NB4 (cell line): ENCODE measurements at regions not wholly inside any gene's neighbourhood (a gene's known extent, or its start where the extent isn't known, plus 50 kb on each side); places are given as distances from the start of the nearest gene placed in this dataset.

Experiments used
- DNase-seq: peaks from one replicate; pipeline ENCODE4 v3.0.0; 2010; ENCODE audit warnings: low read depth
- H3K4me3 ChIP-seq: one replicate; pipeline ENCODE4 v1.5.1; 2011; ENCODE audit warnings: mild to moderate bottlenecking, low read depth, low read length, moderate library complexity
- MYC ChIP-seq: IDR thresholded peaks from 2 replicates; pipeline ENCODE4 v1.6.1; 2011; ENCODE audit warnings: low read depth, low read length
- POLR2A ChIP-seq: IDR thresholded peaks from 2 replicates; pipeline ENCODE4 v1.6.1; 2011; ENCODE audit warnings: mild to moderate bottlenecking; ENCODE audit not compliant: insufficient read length; ENCODE audit errors: extremely low read depth
- TF ChIP-seq, protein P1 (sequence below): IDR thresholded peaks from one replicate; pipeline ENCODE4 v1.5.1; 2012; ENCODE audit warnings: low read depth, low read length
- TF ChIP-seq, protein P2 (sequence below): IDR thresholded peaks from 2 replicates; pipeline ENCODE4 v1.6.1; 2011; ENCODE audit warnings: low read depth, low read length

DNA sequence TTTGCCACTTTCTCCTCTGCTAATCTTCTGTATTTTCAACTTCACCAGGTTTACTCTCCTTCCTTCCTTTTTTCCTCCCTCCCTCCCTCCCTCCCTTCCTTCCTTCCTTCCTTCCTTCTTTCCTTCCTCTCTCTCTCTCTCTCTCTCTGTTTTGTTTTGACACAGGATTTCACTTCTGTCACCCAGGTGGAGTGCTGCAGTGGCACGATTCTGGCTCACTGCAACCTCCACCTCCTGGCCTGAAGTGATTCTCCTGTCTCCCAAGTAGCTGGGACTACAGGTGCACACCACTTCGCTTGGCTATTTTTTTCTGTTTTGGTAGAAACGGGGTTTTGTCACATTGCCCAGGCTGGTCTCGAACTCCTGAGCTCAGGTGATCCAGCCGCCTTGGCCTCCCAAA lies 181.2 kb upstream of the BTG1 start:
- TF ChIP-seq MYC, result no peak
- TF ChIP-seq POLR2A, result no peak
- TF ChIP-seq, protein P1, sequence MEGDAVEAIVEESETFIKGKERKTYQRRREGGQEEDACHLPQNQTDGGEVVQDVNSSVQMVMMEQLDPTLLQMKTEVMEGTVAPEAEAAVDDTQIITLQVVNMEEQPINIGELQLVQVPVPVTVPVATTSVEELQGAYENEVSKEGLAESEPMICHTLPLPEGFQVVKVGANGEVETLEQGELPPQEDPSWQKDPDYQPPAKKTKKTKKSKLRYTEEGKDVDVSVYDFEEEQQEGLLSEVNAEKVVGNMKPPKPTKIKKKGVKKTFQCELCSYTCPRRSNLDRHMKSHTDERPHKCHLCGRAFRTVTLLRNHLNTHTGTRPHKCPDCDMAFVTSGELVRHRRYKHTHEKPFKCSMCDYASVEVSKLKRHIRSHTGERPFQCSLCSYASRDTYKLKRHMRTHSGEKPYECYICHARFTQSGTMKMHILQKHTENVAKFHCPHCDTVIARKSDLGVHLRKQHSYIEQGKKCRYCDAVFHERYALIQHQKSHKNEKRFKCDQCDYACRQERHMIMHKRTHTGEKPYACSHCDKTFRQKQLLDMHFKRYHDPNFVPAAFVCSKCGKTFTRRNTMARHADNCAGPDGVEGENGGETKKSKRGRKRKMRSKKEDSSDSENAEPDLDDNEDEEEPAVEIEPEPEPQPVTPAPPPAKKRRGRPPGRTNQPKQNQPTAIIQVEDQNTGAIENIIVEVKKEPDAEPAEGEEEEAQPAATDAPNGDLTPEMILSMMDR, result no peak
- TF ChIP-seq, protein P2, sequence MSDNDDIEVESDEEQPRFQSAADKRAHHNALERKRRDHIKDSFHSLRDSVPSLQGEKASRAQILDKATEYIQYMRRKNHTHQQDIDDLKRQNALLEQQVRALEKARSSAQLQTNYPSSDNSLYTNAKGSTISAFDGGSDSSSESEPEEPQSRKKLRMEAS, result no peak
- DNase-seq, result no peak
- no peak overlapping the region for H3K4me3 ChIP-seq

DNA sequence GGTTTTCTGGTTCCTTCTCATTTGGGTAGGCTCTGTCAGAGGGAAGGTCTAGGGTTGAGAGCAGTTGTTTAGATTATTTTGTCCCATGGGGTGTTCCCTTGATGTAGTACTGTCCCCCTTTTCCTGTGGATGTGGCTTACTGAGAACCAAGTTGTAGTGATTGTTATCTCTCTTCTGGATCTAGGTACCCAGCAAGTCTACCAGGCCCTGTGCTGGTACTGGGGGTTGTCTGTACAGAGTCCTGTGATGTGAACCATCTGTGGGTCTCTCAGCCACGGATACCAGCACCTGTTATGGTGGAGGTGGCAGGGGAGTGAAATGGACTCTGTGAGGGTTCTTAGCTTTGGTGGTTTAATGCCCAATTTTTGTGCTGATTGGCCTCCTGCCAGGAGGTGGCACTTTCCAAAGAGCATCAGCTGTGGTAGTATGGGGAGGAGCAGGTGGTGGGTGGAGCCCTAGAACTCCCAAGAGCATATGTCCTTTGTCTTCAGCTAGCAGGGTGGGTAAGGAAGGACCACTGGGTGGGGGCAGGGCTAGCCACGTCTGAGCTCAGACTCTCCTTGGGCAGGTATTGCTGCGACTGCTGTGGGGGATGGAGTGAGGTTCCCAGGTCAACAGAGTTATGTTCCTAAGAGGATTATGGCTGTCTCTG lies 179.3 kb upstream of the BTG1 start:
- no peak overlapping the region for H3K4me3 ChIP-seq
- no peak for DNase-seq
- TF ChIP-seq, protein P1, result no peak
- no peak for TF ChIP-seq MYC

DNA sequence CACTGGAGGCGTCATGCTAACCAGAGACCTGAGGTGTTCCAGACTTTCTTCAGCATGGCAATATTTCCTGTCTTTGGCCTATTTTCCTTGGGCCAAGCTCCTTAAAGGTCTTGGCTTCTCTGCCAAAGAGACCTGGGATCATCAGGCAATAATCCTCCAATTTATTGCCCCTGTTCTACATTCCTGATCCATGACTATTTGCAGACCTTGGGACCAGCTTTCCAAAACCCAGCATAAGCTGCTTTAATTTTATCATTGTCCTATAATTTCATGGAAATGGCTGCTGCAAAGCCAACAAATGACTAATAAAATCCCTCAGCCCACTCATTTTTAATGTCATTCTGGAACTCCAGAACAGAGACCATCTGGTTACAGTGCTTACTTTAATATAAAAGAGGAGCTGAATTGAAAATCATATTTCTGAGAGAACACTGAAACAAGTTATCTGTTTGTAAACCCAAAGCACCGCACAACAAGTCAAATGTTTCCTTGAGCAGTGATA lies 166.9 kb upstream of the BTG1 start:
- no peak overlapping the region for H3K4me3 ChIP-seq
- no peak for DNase-seq
- TF ChIP-seq, protein P1, result no peak
- TF ChIP-seq MYC, result no peak
- no peak for TF ChIP-seq POLR2A
- TF ChIP-seq, protein P2, result no peak

DNA sequence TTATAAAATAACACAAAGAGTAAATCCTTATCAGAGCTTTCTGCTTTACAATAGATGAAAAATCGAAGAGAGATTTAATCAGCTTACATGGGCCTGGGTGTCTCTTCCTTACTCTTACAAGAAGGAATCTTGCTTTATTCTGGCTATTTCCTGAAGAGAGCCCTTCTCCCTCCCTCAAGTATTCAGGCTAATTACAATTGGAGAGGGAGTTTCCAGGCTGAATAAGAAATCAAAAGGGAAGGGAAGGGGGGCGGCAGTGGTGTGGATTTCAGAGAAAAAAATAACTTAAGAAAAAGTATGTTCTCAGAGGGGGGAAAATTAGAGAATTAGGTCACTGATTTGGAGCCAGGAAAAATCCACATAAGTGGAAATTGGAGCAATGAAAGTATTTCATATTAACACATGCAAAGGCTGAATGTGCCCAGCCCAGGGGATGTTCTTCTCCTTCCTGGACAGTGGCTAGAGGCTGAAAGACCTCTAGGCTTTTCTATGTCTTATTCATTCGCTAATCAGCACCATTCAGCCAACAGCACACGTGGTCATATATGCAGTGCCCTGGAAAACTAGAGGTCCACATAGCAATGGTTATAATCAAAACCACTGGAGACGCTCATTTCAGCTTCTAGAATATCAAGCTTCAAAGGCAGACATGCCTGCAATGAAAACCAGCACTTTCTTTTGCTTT lies 158.9 kb upstream of the BTG1 start:
- TF ChIP-seq POLR2A (no peak), MYC (no peak)
- TF ChIP-seq, protein P2, result no peak
- TF ChIP-seq, protein P1, result no peak
- H3K4me3 ChIP-seq, result no peak overlapping the region
- no peak for DNase-seq

DNA sequence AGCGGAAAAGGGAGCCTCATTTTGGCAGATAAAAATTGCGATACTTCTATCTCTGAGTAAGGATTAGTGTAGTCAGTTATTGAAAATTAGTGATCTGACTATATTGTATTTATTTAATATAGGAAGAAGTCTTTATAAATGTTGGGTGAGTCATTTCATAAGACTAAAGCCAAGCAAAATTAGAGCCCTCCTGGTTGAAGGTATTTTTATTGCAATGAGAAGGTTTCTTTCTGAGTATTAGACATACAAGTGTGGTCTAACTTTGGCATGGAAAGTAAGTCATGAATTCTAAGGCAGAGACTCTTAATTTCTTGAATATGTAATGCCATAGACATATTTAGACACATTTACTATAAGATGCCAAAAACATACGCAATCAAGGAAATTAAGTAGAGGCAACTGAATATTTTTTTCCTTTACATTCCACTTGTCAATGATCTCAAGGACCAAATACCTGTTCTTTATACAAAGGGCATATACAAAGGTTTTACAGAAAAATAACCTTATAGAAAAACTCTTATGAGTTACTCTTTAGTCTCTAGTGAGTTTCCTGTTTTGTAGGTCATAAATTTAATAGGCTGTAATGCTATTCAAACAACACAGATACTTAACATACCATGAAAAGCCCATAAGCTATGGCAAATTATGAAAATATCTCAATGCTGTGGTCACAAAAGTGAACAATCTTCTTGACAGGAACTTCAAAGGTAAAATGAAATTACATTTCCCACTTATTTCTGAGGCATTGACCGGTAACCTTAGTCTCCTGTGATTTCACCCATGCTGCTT lies 156.6 kb upstream of the BTG1 start:
- TF ChIP-seq MYC (no peak), POLR2A (no peak)
- TF ChIP-seq, protein P2, result no peak
- TF ChIP-seq, protein P1, result no peak
- DNase-seq, result no peak
- no peak overlapping the region for H3K4me3 ChIP-seq
